C4-2B (cell line): ENCODE measurements at regions not wholly inside any gene's neighbourhood (a gene's known extent, or its start where the extent isn't known, plus 50 kb on each side); places are given as distances from the start of the nearest gene placed in this dataset.

Experiments
- ZFX ChIP-seq: fragments of 450-650 bp; IDR thresholded peaks from 2 replicates; pipeline ENCODE4 v1.6.1; 2017
- TF ChIP-seq, protein P1 (sequence below): fragments of 450-650 bp; conservative IDR thresholded peaks from 2 replicates; pipeline ENCODE4 v1.5.1; 2017; ENCODE audit warnings: mild to moderate bottlenecking

GRCh38 chr19:30718014-30718413 lies 345.8 kb downstream of the ZNF536 start:
- TF ChIP-seq, protein P1, sequence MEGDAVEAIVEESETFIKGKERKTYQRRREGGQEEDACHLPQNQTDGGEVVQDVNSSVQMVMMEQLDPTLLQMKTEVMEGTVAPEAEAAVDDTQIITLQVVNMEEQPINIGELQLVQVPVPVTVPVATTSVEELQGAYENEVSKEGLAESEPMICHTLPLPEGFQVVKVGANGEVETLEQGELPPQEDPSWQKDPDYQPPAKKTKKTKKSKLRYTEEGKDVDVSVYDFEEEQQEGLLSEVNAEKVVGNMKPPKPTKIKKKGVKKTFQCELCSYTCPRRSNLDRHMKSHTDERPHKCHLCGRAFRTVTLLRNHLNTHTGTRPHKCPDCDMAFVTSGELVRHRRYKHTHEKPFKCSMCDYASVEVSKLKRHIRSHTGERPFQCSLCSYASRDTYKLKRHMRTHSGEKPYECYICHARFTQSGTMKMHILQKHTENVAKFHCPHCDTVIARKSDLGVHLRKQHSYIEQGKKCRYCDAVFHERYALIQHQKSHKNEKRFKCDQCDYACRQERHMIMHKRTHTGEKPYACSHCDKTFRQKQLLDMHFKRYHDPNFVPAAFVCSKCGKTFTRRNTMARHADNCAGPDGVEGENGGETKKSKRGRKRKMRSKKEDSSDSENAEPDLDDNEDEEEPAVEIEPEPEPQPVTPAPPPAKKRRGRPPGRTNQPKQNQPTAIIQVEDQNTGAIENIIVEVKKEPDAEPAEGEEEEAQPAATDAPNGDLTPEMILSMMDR, result no peak
- TF ChIP-seq ZFX, result no peak
